A549 (cell line): ENCODE measurements at regions not wholly inside any gene's neighbourhood (a gene's known extent, or its start where the extent isn't known, plus 50 kb on each side); places are given as distances from the start of the nearest gene placed in this dataset.

ENCODE experiments used
- BHLHE40 ChIP-seq: IDR thresholded peaks from 2 replicates; pipeline ENCODE4 v1.6.1; 2012; ENCODE audit warnings: low read depth, low read length, inconsistent platforms
- CBX8 ChIP-seq: fragments of 200-600 bp; sonication (generic); IDR thresholded peaks from 2 replicates; pipeline ENCODE4 v1.6.1; 2016
- CHD2 ChIP-seq: fragments of 150-350 bp; IDR thresholded peaks from 2 replicates; pipeline ENCODE4 v1.6.1; 2014; ENCODE audit warnings: low read length; ENCODE audit not compliant: partially characterized antibody
- CTCF ChIP-seq: fragments of >200 bp; sonication (Bioruptor Twin); formaldehyde crosslinking; IDR thresholded peaks from 3 replicates; pipeline ENCODE4 v1.5.1; 2016
- ELK1 ChIP-seq: fragments of 150-350 bp; IDR thresholded peaks from 2 replicates; pipeline ENCODE4 v1.6.1; 2014; ENCODE audit warnings: low read depth, mild to moderate bottlenecking, low read length
- EP300 ChIP-seq, 2 experiments: fragments of >200 bp; sonication (Bioruptor Twin); formaldehyde crosslinking; IDR thresholded peaks; 2 replicates in 1 of 2; 3 replicates in 1 of 2; pipeline ENCODE4 v1.6.1; 2016 to 2017
- ESRRA ChIP-seq: fragments of 150-350 bp; IDR thresholded peaks from 2 replicates; pipeline ENCODE4 v1.6.1; 2014; ENCODE audit warnings: mild to moderate bottlenecking, low read length, borderline replicate concordance
- MAX ChIP-seq: IDR thresholded peaks from 2 replicates; pipeline ENCODE4 v1.6.1; 2012
- NR3C1 ChIP-seq: fragments of >200 bp; sonication (Bioruptor Twin); formaldehyde crosslinking; IDR thresholded peaks from 3 replicates; pipeline ENCODE4 v1.6.1; 2017
- POLR2A ChIP-seq: IDR thresholded peaks from 2 replicates; pipeline ENCODE4 v1.6.1; 2012; ENCODE audit warnings: mild to moderate bottlenecking, low read length
- RNF2 ChIP-seq: fragments of 200-600 bp; sonication (generic); IDR thresholded peaks from 2 replicates; pipeline ENCODE4 v1.6.1; 2016; ENCODE audit warnings: low read depth, mild to moderate bottlenecking, antibody characterized with exemption, moderate library complexity, borderline replicate concordance
- TP53 ChIP-seq: fragments of 250-450 bp; sonication (Bioruptor Pico); IDR thresholded peaks from 2 replicates; pipeline ENCODE4 v1.5.0; 2021; ENCODE audit warnings: mild to moderate bottlenecking, moderate library complexity

- TF ChIP-seq ESRRA = no peak
- no peak for TF ChIP-seq CTCF
- no peak for TF ChIP-seq POLR2A
- TF ChIP-seq EP300 (IDR thresholded peaks at IDR 0.05) = no peak
- TF ChIP-seq MAX = no peak
- TF ChIP-seq RNF2 = no peak
- no peak for TF ChIP-seq CHD2
- TF ChIP-seq ELK1 = no peak
- no peak for TF ChIP-seq NR3C1
- no peak for TF ChIP-seq CBX8
- TF ChIP-seq TP53 (CRISPR knock-in tag) = no peak
- TF ChIP-seq BHLHE40 = no peak
These were observed 1109.0 kb upstream of the AMELY start for GRCh38 chrY:8020540-8020939.
